ENCODE measurements at regions not wholly inside any gene's neighbourhood (a gene's known extent, or its start where the extent isn't known, plus 50 kb on each side); places are given as distances from the start of the nearest gene placed in this dataset.

DNA sequence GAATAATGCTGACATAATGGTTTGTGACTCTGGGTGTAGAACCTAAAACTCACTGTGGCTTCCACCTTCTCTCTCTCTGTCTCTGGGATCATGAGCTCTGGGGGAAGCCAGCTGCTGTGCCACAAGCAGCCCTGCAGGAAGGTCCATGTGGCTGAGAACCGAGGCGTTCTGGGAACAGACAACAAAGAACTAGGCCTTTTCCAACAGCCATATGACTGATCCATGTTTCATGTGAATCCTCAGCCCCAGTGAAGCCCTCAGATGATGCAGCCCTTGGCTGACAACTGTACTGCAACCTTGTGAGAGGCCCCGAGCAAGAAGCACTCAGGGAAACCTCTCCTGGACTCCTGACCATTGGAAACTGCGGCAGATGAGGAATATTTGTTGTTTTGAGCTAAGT, 56.6 kb downstream of the HLA-G start:
- H3K9ac ChIP-seq, result no peak overlapping the region
- H3K27me3 ChIP-seq, result peaks cover 6 to 30% (median 23%) of the 10 kb centered on the region in 11 experiments; a peak in 21 of 22 replicates
- H3K4me3 ChIP-seq, result no peak overlapping the region
- H3K27ac ChIP-seq, result no peak overlapping the region
- peaks cover 0 to 10% (median 5%) of the 10 kb centered on the region in 11 experiments; a peak in 8 of 22 replicates for H3K9me3 ChIP-seq (replicated peaks in 1 of 11)
- H3K4me1 ChIP-seq, result peaks cover 6 to 12% (median 9%) of the 10 kb centered on the region in 10 experiments; a peak in 17 of 20 replicates
- H3K36me3 ChIP-seq, result no peaks in the 10 kb centered on the region
- TF ChIP-seq Cebpa-rat (IDR thresholded peaks at IDR 0.05), result no peak
- H3K4me2 ChIP-seq, result no peak overlapping the region
- H4K20me1 ChIP-seq, result no peaks in the 10 kb centered on the region; a peak in 1 of 22 replicates

- peak overlapping the region; percentile 61 to 95 (median 90); a peak in 21 of 22 replicates for H3K4me2 ChIP-seq
- no peaks in the 10 kb centered on the region for H3K36me3 ChIP-seq
Measured at GRCh38 chr6:29886701-29887100, 55.6 kb upstream of the HLA-A start.

GRCh38 chr6:29887330-29887818, 55.0 kb upstream of the HLA-A start:
- Histone ChIP-seq H3K4me1 (peaks cover 6 to 19% (median 14%) of the 10 kb centered on the region in 10 experiments; a peak in 17 of 20 replicates), H3K9ac (peak overlapping the region; percentile 75 to 85 (median 83)), H3K4me2 (peak overlapping the region; percentile 61 to 95 (median 90)), H3K36me3 (no peaks in the 10 kb centered on the region), H3K9me3 (replicated peaks in 1 of 11) (peaks cover 0 to 8% (median 0%) of the 10 kb centered on the region in 11 experiments; a peak in 2 of 22 replicates), H3K27ac (peak overlapping the region; percentile 68 to 83 (median 80)), H3K4me3 (peak overlapping the region; percentile 64 to 75 (median 68)), H4K20me1 (no peaks in the 10 kb centered on the region; a peak in 1 of 22 replicates), H3K27me3 (peaks cover 6 to 30% (median 23%) of the 10 kb centered on the region in 11 experiments; a peak in 21 of 22 replicates)
- TF ChIP-seq Cebpa-rat (IDR thresholded peaks at IDR 0.05), result no peak

More at GRCh38 chr6:29886701-29887100, 55.6 kb upstream of the HLA-A start:
- TF ChIP-seq Cebpa-rat (IDR thresholded peaks at IDR 0.05), result no peak
- Histone ChIP-seq H3K9ac (peak overlapping the region in 6 of 11 experiments; percentile 78 to 85 (median 83); a peak in 6 of 22 replicates), H4K20me1 (no peaks in the 10 kb centered on the region; a peak in 1 of 22 replicates), H3K27me3 (peaks cover 6 to 30% (median 23%) of the 10 kb centered on the region in 11 experiments; a peak in 21 of 22 replicates), H3K4me3 (peak overlapping the region in 5 of 10 experiments; percentile 64 to 75 (median 70); a peak in 7 of 20 replicates), H3K4me1 (peaks cover 6 to 19% (median 14%) of the 10 kb centered on the region in 10 experiments; a peak in 17 of 20 replicates), H3K9me3 (replicated peaks in 1 of 11) (peaks cover 0 to 8% (median 4%) of the 10 kb centered on the region in 11 experiments; a peak in 8 of 22 replicates), H3K27ac (peak overlapping the region in 1 of 11 experiments; percentile 80; a peak in 2 of 22 replicates)

GRCh38 chr6:29887819-29888776, 54.2 kb upstream of the HLA-A start:
- no peaks in the 10 kb centered on the region; a peak in 1 of 22 replicates for H4K20me1 ChIP-seq
- H3K9ac ChIP-seq, result peak overlapping the region; percentile 75 to 85 (median 83)
- H3K4me1 ChIP-seq, result peaks cover 6 to 19% (median 14%) of the 10 kb centered on the region in 10 experiments; a peak in 17 of 20 replicates
- H3K36me3 ChIP-seq, result no peaks in the 10 kb centered on the region
- peaks cover 6 to 30% (median 23%) of the 10 kb centered on the region in 11 experiments; a peak in 21 of 22 replicates for H3K27me3 ChIP-seq
- no peak for TF ChIP-seq Cebpa-rat (IDR thresholded peaks at IDR 0.05)
- peak overlapping the region; percentile 68 to 83 (median 80) for H3K27ac ChIP-seq
- H3K9me3 ChIP-seq (replicated peaks in 1 of 11), result peaks cover 0 to 8% (median 0%) of the 10 kb centered on the region in 11 experiments; a peak in 1 of 22 replicates
- peak overlapping the region; percentile 61 to 95 (median 90) for H3K4me2 ChIP-seq
- peak overlapping the region; percentile 64 to 75 (median 68) for H3K4me3 ChIP-seq
